ENCODE measurements at regions not wholly inside any gene's neighbourhood (a gene's known extent, or its start where the extent isn't known, plus 50 kb on each side); places are given as distances from the start of the nearest gene placed in this dataset.
A peak's percentile ranks its signal among the peaks of the same experiment; 100 is the strongest.

DNA sequence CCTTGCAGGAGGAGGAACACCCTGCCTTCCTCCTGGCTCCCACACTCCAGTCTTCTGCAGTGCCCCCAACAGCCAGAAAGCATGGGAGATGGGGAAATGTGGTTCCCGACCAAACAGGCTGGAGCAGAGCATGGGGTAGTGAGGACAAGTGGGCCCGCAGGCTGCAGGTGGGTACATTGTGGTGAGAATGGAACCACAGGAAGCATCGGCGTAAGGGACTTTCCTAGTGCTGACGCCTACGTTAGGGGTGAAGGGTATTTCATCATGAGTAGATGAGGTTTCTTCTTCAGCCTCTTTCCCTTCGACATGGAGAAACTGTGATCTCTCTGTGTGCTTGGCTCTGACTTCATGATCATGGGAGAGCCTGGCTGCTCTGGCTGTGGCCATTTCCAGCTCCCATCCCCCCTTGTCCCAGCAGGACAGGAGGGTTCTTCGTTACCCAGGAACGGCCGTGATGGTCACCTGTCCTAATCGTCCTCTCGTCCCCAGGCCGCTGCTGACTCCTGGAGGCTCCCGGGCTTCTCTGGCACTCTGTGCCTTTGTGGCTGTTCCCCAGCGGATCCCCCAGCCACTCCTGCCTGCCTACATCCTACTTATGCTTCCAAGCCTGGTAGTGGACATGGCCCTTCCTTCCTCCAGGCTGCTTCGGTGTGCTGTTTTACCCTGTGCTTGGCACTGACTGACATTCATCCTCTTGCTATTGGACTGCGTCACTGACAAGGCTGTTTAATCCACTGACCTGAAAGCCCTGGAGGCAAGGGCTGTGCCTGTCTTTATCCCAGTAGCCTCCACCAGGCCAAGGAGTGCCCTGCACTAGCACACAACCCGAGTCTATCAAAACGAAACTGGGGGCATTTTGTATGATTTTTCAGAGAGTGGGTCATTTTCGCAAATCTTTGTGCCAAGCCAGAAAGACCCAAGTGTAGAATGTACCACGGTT is 65.2 kb upstream of the CECR2 start:
- SMC1A ChIA-PET (ENCODE audit: uncharacterized antibody, unreplicated experiment), result interaction anchor here (1.0 to 1.5 kb wide), 3 partner anchors 19 to 85 kb away, joined by 3 to 5 read pairs (median 3); partner anchors contain the start of gene ADA2
- H3K36me3 ChIP-seq (ENCODE audit: control insufficient read depth in 2 of 2, insufficient read depth in 2 of 2, low read length in 1 of 2), result no peaks in the 10 kb centered on the region
- peak overlapping the region; percentile 87 for H3K4me2 ChIP-seq (ENCODE audit: control insufficient read depth, insufficient read depth)
- no peaks in the 10 kb centered on the region for H3K79me2 ChIP-seq (ENCODE audit: control insufficient read depth, insufficient read depth, low read length)
- H4K20me1 ChIP-seq (ENCODE audit: control insufficient read depth, insufficient read depth), result no peaks in the 10 kb centered on the region
- in situ Hi-C loops (cut with MboI) (no loop called here), intact Hi-C loops (cut with micrococcal nuclease; ENCODE audit: unreplicated experiment) (loop anchor here (5.0 kb wide), 2 partner anchors 37 to 87 kb away; partner anchors contain the start of gene ADA2)
- H3K27ac ChIP-seq (ENCODE audit: control insufficient read depth, insufficient read depth), result peak overlapping the region; percentile 84
- CTCF ChIA-PET, result interaction anchor here (1.0 to 1.2 kb wide), 4 partner anchors 16 to 90 kb away, joined by 3 to 8 read pairs (median 4); no protein-coding TSS in a partner anchor
- no peaks in the 10 kb centered on the region; the same call in 2 of the 3 replicates for H3K9me3 ChIP-seq (replicated peaks; ENCODE audit: control insufficient read depth, insufficient read depth, low read length)
- 53% methylated on average over 21 of the region's 21 CpGs for WGBS (ENCODE audit: insufficient coverage, insufficient replicate concordance, low lambda C conversion rate, missing lambda C conversion rate)
- RAD21 ChIA-PET (ENCODE audit: unreplicated experiment), result interaction anchor here (1.0 to 1.3 kb wide), 3 partner anchors 24 to 84 kb away, joined by 4 to 9 read pairs (median 5); partner anchors contain the start of gene ADA2
- peak; percentile 91 for FAIRE-seq
- peak overlapping the region; percentile 56 for H3K9ac ChIP-seq (ENCODE audit: control insufficient read depth, insufficient read depth, low read length)
- H3K27me3 ChIP-seq (replicated peaks in 1 of 2; ENCODE audit: control insufficient read depth in 2 of 2, insufficient read depth in 2 of 2, low read length in 1 of 2), result no peaks in the 10 kb centered on the region
- H3K4me3 ChIP-seq, result no peak overlapping the region
- POLR2A ChIA-PET, result interaction anchor here (0.6 to 1.1 kb wide), 3 partner anchors 10 to 46 kb away, joined by 3 to 4 read pairs (median 3); no protein-coding TSS in a partner anchor
- peak; percentile 77 for DNase-seq (ENCODE audit: low read depth, low spot score)
- TSS peak; percentile 99 for BruUV-seq (replicated peaks)
- H2AFZ ChIP-seq (ENCODE audit: control insufficient read depth, low read depth, low read length), result peak overlapping the region; percentile 86
- peaks cover 21% of the 10 kb centered on the region for H3K4me1 ChIP-seq (ENCODE audit: control insufficient read depth, insufficient read depth, low read length)
- peak; percentile 96 for ATAC-seq
- TF ChIP-seq CEBPZ (IDR thresholded peaks at IDR 0.05; ENCODE audit: low read depth, low read length) (no peak), NR2F1 (conservative IDR thresholded peaks at IDR 0.05) (no peak), CBFB (IDR thresholded peaks at IDR 0.05; ENCODE audit: low read depth) (peak; percentile 87), CHD1 (IDR thresholded peaks at IDR 0.05; ENCODE audit: low read depth, low read length) (no peak), SMARCA5 (IDR thresholded peaks at IDR 0.05) (peak; percentile 60), RELB (IDR thresholded peaks at IDR 0.05; ENCODE audit: low read depth) (peak; percentile 96), WRNIP1 (IDR thresholded peaks at IDR 0.05; ENCODE audit: borderline replicate concordance, low read depth, low read length) (no peak), MYB (IDR thresholded peaks at IDR 0.05; ENCODE audit: borderline replicate concordance, low read depth, low read length) (no peak), ZNF207 (IDR thresholded peaks at IDR 0.05; ENCODE audit: borderline replicate concordance) (no peak), MTA3 (IDR thresholded peaks at IDR 0.05; ENCODE audit: borderline replicate concordance, low read length) (no peak), RUNX3 (IDR thresholded peaks at IDR 0.05; ENCODE audit: low read length) (peak; percentile 98), CHD2 (IDR thresholded peaks at IDR 0.05; ENCODE audit: borderline replicate concordance, low read depth, low read length) (no peak), NBN (IDR thresholded peaks at IDR 0.05) (peak; percentile 76), STAT3 (IDR thresholded peaks at IDR 0.05; ENCODE audit: low read depth, low read length) (no peak), HSF1 (IDR thresholded peaks at IDR 0.05; ENCODE audit: low read depth, low read length) (no peak), ZNF24 (IDR thresholded peaks at IDR 0.05) (no peak)

Data from GM12878 (cell line).